ENCODE measurements at regions not wholly inside any gene's neighbourhood (a gene's known extent, or its start where the extent isn't known, plus 50 kb on each side); places are given as distances from the start of the nearest gene placed in this dataset.
"Not testable (repeated sequence)": the region's sequence is repeated elsewhere in the genome, so short reads cannot be mapped to it uniquely, and the experiment has no call there.

GRCh38 chr1:187756684-187757083, 927.9 kb downstream of the PLA2G4A start:
- DNase-seq, result not testable (repeated sequence)

GRCh38 chr1:187759825-187760333, 931.1 kb downstream of the PLA2G4A start:
- DNase-seq, result no peak

- DNase-seq, result no peak
These were observed 933.4 kb downstream of the PLA2G4A start for GRCh38 chr1:187762118-187762517.

GRCh38 chr1:187763465-187763864, 934.7 kb downstream of the PLA2G4A start:
- DNase-seq, result no peak

- DNase-seq, result no peak
These were observed 935.2 kb downstream of the PLA2G4A start for GRCh38 chr1:187763976-187764375.

GRCh38 chr1:187771396-187771795, 942.6 kb downstream of the PLA2G4A start:
- no peak for DNase-seq

GRCh38 chr1:187773168-187773567, 944.4 kb downstream of the PLA2G4A start:
- no peak for DNase-seq

- DNase-seq, result no peak
These were observed 959.0 kb downstream of the PLA2G4A start for GRCh38 chr1:187787736-187788135.

- DNase-seq, result no peak
These were observed 960.0 kb downstream of the PLA2G4A start for GRCh38 chr1:187788718-187789117.

- no peak for DNase-seq
These were observed 962.0 kb downstream of the PLA2G4A start for GRCh38 chr1:187790724-187791123.

- no peak for DNase-seq
These were observed 965.8 kb downstream of the PLA2G4A start for GRCh38 chr1:187794561-187794960.

- no peak for DNase-seq
These were observed 980.8 kb downstream of the PLA2G4A start for GRCh38 chr1:187809549-187809948.

- no peak for DNase-seq
These were observed 987.9 kb downstream of the PLA2G4A start for GRCh38 chr1:187816646-187817045.

GRCh38 chr1:187817782-187818181, 989.0 kb downstream of the PLA2G4A start:
- no peak for DNase-seq

GRCh38 chr1:187819086-187819485, 990.3 kb downstream of the PLA2G4A start:
- DNase-seq, result no peak

- no peak for DNase-seq
These were observed 1007.8 kb downstream of the PLA2G4A start for GRCh38 chr1:187836557-187836956.

GRCh38 chr1:187837787-187838186, 1009.0 kb downstream of the PLA2G4A start:
- no peak for DNase-seq

GRCh38 chr1:187838335-187839293, 1009.9 kb downstream of the PLA2G4A start:
- no peak for DNase-seq

GRCh38 chr1:187839873-187840272, 1011.1 kb downstream of the PLA2G4A start:
- no peak for DNase-seq

GRCh38 chr1:187840557-187840956, 1011.8 kb downstream of the PLA2G4A start:
- DNase-seq, result no peak

- no peak for DNase-seq
These were observed 1013.8 kb downstream of the PLA2G4A start for GRCh38 chr1:187842406-187843165.

- DNase-seq, result no peak
These were observed 1015.6 kb downstream of the PLA2G4A start for GRCh38 chr1:187844313-187844712.

- no peak for DNase-seq
These were observed 1018.8 kb downstream of the PLA2G4A start for GRCh38 chr1:187847531-187847930.

GRCh38 chr1:187848321-187848720, 1019.6 kb downstream of the PLA2G4A start:
- no peak for DNase-seq
